ENCODE measurements at regions not wholly inside any gene's neighbourhood (a gene's known extent, or its start where the extent isn't known, plus 50 kb on each side); places are given as distances from the start of the nearest gene placed in this dataset.
"Not testable (repeated sequence)": the region's sequence is repeated elsewhere in the genome, so short reads cannot be mapped to it uniquely, and the experiment has no call there.

DNA sequence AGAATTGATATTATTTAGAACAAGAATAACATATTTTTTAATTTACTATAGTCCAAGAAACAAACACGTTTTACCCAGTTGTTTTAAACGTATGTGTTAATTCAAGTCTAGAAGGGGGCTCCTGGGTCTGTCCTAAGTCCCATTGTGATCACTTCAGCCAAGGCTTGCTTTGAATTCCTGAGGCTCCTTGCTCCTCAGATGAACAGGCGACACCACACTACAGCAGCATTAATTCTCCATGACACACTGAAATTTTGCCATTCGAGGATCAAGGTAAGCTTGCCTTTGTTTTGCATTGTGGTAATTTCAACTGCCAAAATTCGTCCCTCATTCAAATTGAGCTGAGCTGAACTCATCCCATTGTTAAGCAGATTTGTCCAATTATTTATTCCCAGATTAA, 1442.6 kb downstream of the SLITRK5 start:
- peaks cover 7% of the 10 kb centered on the region for H3K9me3 Mint-ChIP-seq
- H3K4me1 Mint-ChIP-seq, result no peaks in the 10 kb centered on the region
- no peaks in the 10 kb centered on the region for H3K36me3 Mint-ChIP-seq
- no peak overlapping the region for H3K4me3 Mint-ChIP-seq
- no peak overlapping the region for H3K27ac Mint-ChIP-seq
- no peak for DNase-seq
- no peaks in the 10 kb centered on the region for H3K27me3 Mint-ChIP-seq

DNA sequence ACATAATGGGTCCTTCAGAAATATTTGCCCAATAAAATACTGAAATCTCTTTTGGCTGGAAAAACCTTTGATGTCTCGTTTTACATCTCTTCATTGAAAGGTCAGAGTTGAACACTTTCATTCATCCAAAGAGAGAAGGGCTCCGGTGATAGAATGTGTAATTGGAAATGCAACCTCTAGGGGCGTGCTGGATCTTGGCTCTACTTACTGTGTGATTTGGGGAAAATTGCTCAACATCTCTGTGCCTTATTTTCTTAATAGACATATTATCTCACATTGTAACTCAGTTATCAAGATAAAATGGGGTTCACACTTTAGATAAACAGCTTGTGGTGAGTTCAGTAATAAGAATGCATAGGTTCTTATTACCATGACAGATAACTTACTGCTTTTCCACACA, 1444.1 kb downstream of the SLITRK5 start:
- no peak overlapping the region for H3K27ac Mint-ChIP-seq
- no peaks in the 10 kb centered on the region for H3K27me3 Mint-ChIP-seq
- H3K36me3 Mint-ChIP-seq, result no peaks in the 10 kb centered on the region
- no peak for DNase-seq
- H3K9me3 Mint-ChIP-seq, result peaks cover 8% of the 10 kb centered on the region
- H3K4me3 Mint-ChIP-seq, result no peak overlapping the region
- no peaks in the 10 kb centered on the region for H3K4me1 Mint-ChIP-seq

DNA sequence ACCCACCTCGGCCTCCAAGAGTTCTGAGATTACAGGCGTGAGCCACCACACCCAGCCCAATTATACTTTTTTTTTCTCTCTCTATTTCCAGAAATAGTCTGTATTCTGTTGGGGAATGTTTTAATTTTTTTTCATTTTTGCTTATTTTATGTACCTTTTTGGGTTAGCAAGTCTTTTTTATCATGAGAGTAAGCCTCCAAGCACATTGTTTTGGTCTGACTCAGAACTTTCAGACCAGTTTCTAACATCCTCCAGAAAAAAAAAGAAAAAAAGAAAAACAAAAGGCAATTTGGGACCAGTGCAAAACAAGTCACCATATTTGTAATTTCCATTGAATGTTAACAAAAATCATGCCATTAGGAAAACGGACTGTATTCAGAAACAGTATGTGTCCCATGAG, 1465.5 kb downstream of the SLITRK5 start:
- H3K36me3 Mint-ChIP-seq, result no peaks in the 10 kb centered on the region
- no peak overlapping the region for H3K27ac Mint-ChIP-seq
- H3K4me3 Mint-ChIP-seq, result no peak overlapping the region
- H3K27me3 Mint-ChIP-seq, result no peaks in the 10 kb centered on the region
- no peaks in the 10 kb centered on the region for H3K4me1 Mint-ChIP-seq
- H3K9me3 Mint-ChIP-seq, result no peaks in the 10 kb centered on the region
- no peak for DNase-seq

DNA sequence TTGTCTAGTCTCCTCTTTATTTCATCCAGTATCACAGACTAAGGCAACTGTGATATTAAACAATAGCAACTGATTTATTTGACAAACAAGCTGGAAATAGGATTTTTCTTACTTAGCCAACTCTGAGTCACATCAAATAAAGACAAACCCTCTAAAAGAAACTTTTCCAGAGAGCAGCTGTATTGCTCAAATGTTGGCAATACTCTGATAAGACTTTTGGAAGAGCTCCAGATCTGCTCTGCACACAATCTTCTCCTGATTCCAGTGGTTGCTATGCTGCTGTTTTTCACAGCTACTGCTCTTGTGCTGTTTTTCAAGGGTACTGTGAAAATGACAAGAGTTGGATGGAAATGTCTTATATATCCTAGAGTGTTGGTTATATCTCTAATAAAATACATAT, 1479.2 kb downstream of the SLITRK5 start:
- peaks cover 3% of the 10 kb centered on the region for H3K9me3 Mint-ChIP-seq
- H3K4me1 Mint-ChIP-seq, result no peaks in the 10 kb centered on the region
- no peak for DNase-seq
- no peaks in the 10 kb centered on the region for H3K27me3 Mint-ChIP-seq
- no peak overlapping the region for H3K4me3 Mint-ChIP-seq
- no peaks in the 10 kb centered on the region for H3K36me3 Mint-ChIP-seq
- no peak overlapping the region for H3K27ac Mint-ChIP-seq

GRCh38 chr13:89153941-89154340, 1482.8 kb downstream of the SLITRK5 start:
- H3K4me1 Mint-ChIP-seq, result no peaks in the 10 kb centered on the region

DNA sequence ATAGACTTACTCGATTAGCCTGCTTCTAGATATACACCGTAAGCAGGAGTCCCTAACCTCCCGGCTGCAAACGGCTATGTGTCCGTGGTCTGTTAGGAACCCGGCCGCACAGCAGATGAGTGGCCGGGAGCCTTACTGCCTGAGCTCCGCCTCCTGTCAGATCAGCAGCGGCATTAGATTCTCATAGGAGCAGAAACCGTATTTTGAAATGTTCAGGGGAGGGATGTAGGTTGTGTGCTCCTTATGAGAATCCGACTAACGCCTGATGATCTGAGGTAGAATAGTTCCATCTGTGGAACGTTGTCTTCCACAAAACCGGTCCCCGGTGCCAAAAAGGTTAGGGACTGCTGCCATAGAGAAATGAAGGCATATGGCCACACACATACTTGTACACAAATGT, 1491.9 kb downstream of the SLITRK5 start:
- no peak overlapping the region for H3K27ac Mint-ChIP-seq
- peaks cover 9% of the 10 kb centered on the region for H3K9me3 Mint-ChIP-seq
- no peaks in the 10 kb centered on the region for H3K27me3 Mint-ChIP-seq
- no peaks in the 10 kb centered on the region for H3K4me1 Mint-ChIP-seq
- H3K36me3 Mint-ChIP-seq, result no peaks in the 10 kb centered on the region
- no peak overlapping the region for H3K4me3 Mint-ChIP-seq
- no peak for DNase-seq

More at GRCh38 chr13:89153941-89154340, 1482.8 kb downstream of the SLITRK5 start:
- H3K9me3 Mint-ChIP-seq, result peaks cover 1% of the 10 kb centered on the region
- H3K4me3 Mint-ChIP-seq, result no peak overlapping the region
- H3K27ac Mint-ChIP-seq, result no peak overlapping the region
- H3K36me3 Mint-ChIP-seq, result no peaks in the 10 kb centered on the region
- DNase-seq, result no peak
- no peaks in the 10 kb centered on the region for H3K27me3 Mint-ChIP-seq

DNA sequence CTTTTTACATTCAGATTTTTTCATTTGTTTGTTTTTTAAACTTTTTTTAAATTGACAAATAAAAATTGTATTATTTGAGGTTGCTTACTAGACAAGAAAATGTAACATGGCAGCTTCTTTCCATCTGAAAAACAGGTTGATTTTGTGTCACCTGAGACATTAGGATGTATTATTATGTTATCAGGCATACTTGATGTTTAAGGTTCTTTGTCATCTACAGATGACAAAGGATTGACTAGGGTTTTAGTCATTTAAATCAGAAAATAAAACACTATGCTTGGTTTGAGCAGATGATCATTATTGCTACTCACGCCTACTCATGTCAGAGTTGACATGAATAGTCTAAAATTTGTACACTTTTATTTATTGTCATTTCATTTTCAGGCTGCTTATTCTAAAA, 1494.5 kb downstream of the SLITRK5 start:
- no peak overlapping the region for H3K27ac Mint-ChIP-seq
- peaks cover 5% of the 10 kb centered on the region for H3K9me3 Mint-ChIP-seq
- no peak overlapping the region for H3K4me3 Mint-ChIP-seq
- DNase-seq, result no peak
- H3K36me3 Mint-ChIP-seq, result no peaks in the 10 kb centered on the region
- H3K27me3 Mint-ChIP-seq, result no peaks in the 10 kb centered on the region
- H3K4me1 Mint-ChIP-seq, result no peaks in the 10 kb centered on the region

DNA sequence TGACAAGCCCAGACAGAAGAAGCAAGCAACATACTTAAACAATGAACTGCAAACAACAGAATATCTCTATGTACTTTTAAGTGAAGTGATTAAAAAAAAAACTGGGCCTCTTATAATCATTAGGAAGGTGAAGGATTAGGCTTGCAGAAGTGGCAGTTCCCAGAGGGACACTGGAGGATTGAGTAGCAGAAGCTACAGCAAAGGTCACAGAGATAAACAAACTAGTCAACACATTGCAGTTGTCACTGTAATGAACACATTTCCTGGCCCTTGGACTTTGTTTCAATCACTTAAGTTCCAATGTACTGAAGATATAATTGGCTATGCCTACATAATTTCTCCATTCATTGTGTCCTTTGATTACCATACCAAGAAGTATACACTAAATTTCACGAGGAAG, 1498.8 kb downstream of the SLITRK5 start:
- Mint-ChIP-seq H3K27me3 (no peaks in the 10 kb centered on the region), H3K36me3 (no peaks in the 10 kb centered on the region), H3K4me3 (no peak overlapping the region), H3K4me1 (no peaks in the 10 kb centered on the region), H3K9me3 (no peaks in the 10 kb centered on the region), H3K27ac (no peak overlapping the region)
- DNase-seq, result no peak

DNA sequence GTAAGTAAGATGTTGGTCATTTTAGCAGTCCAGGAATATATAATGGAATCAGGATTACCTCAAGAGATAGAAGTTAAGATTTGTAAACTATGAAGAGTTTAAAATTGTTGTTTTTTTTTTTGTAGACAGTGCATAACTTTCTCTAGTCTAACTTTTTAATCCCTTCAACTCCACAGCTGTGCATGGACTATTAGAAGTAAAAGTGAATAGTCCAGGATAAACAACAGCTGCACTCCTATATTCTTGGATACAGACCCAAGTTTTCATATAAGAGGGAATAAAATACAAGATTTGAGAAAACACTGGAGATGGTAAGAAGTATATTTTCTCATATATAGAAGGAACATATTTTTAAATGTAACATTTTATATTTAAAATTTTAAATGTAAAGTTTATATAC, 1509.9 kb downstream of the SLITRK5 start:
- no peaks in the 10 kb centered on the region for H3K27me3 Mint-ChIP-seq
- H3K36me3 Mint-ChIP-seq, result no peaks in the 10 kb centered on the region
- no peaks in the 10 kb centered on the region for H3K4me1 Mint-ChIP-seq
- H3K4me3 Mint-ChIP-seq, result no peak overlapping the region
- H3K27ac Mint-ChIP-seq, result no peak overlapping the region
- DNase-seq, result no peak
- peaks cover 9% of the 10 kb centered on the region for H3K9me3 Mint-ChIP-seq

DNA sequence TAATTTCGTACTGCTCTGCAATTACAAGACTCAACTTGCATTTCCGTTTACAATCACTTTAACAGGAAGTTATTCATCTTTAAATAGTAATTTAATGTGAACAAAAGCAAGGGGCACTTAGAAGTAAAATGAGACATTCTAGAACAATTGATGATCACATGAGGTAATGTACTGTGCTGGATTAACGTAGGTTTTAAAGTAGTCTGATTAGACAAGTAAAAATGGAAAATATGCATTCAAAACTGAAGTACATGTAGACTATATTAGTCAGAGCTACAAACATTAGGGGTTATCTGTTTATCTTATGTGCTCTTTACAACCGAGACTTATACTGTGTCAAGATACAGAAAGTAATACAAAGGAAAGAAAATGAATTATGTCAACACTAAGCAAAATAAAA, 1528.0 kb downstream of the SLITRK5 start:
- DNase-seq, result no peak
- Mint-ChIP-seq H3K27me3 (no peaks in the 10 kb centered on the region), H3K27ac (no peak overlapping the region), H3K36me3 (no peaks in the 10 kb centered on the region), H3K9me3 (peaks cover 4% of the 10 kb centered on the region), H3K4me3 (no peak overlapping the region), H3K4me1 (no peaks in the 10 kb centered on the region)

- no peak overlapping the region for H3K27ac Mint-ChIP-seq
- no peak for DNase-seq
- H3K4me3 Mint-ChIP-seq, result no peak overlapping the region
- no peaks in the 10 kb centered on the region for H3K4me1 Mint-ChIP-seq
- H3K36me3 Mint-ChIP-seq, result no peaks in the 10 kb centered on the region
- no peaks in the 10 kb centered on the region for H3K9me3 Mint-ChIP-seq
- no peaks in the 10 kb centered on the region for H3K27me3 Mint-ChIP-seq
Observed at GRCh38 chr13:89204435-89204834, 1533.3 kb downstream of the SLITRK5 start.

DNA sequence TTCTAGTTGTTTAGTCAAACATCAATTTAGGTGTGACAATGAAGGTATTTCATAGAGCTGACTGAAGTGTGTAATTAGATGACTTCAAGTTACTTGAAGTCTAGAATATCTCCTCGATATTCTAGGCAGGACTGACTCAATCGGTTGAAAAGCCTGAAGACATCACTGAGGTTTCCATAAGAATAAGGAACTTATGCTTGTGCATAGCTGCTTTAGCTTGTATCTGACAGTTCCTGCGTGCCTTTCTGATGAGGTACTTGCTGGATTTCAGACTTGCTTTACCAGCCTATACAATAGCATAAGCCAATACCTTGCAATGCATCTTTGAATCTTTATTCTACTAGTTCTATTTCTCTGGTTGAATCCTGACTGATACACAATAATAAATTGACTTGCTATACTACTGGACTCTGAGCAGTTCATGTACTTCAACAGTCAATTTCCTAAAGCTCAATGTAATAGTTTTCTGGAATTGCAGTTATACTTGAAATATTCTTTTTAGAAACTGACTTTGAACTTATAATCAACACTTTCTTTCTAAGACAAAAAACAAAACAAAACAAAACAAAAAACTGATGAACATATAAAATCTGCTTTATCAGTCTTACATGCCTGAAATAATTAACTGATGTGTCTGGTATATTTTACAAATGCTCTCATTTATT, 1534.8 kb downstream of the SLITRK5 start:
- Mint-ChIP-seq H3K27me3 (no peaks in the 10 kb centered on the region), H3K27ac (no peak overlapping the region), H3K36me3 (no peaks in the 10 kb centered on the region), H3K4me3 (no peak overlapping the region), H3K9me3 (no peaks in the 10 kb centered on the region), H3K4me1 (no peaks in the 10 kb centered on the region)
- no peak for DNase-seq

DNA sequence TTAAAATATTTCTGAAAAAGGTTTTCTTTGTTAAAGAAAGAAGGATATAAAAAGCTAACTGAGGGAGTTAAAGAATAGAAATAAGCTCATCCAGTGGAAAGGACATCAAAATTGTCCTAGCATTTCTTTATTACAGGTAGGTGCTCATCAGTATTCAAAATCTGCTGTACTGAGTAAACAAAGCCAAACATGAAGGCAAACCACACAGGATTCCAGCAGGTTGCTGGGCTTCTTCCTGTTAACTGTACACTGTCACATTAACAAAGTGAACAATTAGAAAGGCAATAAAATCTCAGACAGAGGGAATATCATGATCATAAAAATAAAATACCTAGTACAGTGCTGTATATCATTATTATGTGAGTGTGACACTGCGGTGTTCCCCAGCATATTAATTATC, 1541.0 kb downstream of the SLITRK5 start:
- DNase-seq, result no peak
- no peaks in the 10 kb centered on the region for H3K4me1 Mint-ChIP-seq
- no peaks in the 10 kb centered on the region for H3K9me3 Mint-ChIP-seq
- H3K4me3 Mint-ChIP-seq, result no peak overlapping the region
- H3K27ac Mint-ChIP-seq, result no peak overlapping the region
- no peaks in the 10 kb centered on the region for H3K36me3 Mint-ChIP-seq
- no peaks in the 10 kb centered on the region for H3K27me3 Mint-ChIP-seq

GRCh38 chr13:89214185-89214584, 1543.0 kb downstream of the SLITRK5 start:
- no peaks in the 10 kb centered on the region for H3K27me3 Mint-ChIP-seq
- DNase-seq, result no peak
- no peaks in the 10 kb centered on the region for H3K36me3 Mint-ChIP-seq
- H3K4me1 Mint-ChIP-seq, result no peaks in the 10 kb centered on the region
- H3K9me3 Mint-ChIP-seq, result no peaks in the 10 kb centered on the region
- H3K27ac Mint-ChIP-seq, result no peak overlapping the region
- no peak overlapping the region for H3K4me3 Mint-ChIP-seq

DNA sequence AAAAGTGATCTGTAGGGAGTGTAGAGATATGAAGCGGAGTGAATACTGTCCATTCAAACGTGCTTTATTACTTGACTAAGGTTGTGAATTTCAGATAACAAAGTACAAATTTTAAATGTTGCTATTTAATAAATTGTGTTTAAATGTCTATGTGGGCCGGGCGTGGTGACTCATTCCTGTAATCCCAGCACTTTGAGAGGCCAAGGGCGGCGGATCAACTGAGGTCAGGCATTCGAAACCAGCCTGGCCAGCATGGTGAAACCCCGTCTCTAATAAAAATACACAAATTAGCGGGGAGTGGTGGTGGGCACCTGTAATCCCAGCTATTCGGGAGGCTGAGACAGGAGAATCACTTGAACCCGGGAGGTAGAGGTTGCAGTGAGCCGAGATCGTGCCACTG, 1544.1 kb downstream of the SLITRK5 start:
- not testable (repeated sequence) for H3K36me3 Mint-ChIP-seq, H3K4me3 Mint-ChIP-seq, DNase-seq, H3K9me3 Mint-ChIP-seq, H3K27me3 Mint-ChIP-seq, H3K27ac Mint-ChIP-seq, H3K4me1 Mint-ChIP-seq

GRCh38 chr13:89217813-89218212, 1546.6 kb downstream of the SLITRK5 start:
- Mint-ChIP-seq H3K4me3 (no peak overlapping the region), H3K27me3 (no peaks in the 10 kb centered on the region), H3K9me3 (peaks cover 9% of the 10 kb centered on the region), H3K36me3 (no peaks in the 10 kb centered on the region), H3K27ac (no peak overlapping the region), H3K4me1 (no peaks in the 10 kb centered on the region)
- no peak for DNase-seq

Data from activated naive CD8-positive, alpha-beta T cell treated with anti-CD3 and anti-CD28 coated beads for 36 hours (primary cell).